ENCODE measurements at regions not wholly inside any gene's neighbourhood (a gene's known extent, or its start where the extent isn't known, plus 50 kb on each side); places are given as distances from the start of the nearest gene placed in this dataset.

- TF ChIP-seq POLR2AphosphoS5 (IDR thresholded peaks at IDR 0.05; ENCODE audit: low read depth, low read length) (no peak), CREB1 (IDR thresholded peaks at IDR 0.05) (no peak), CTCF (IDR thresholded peaks at IDR 0.05; ENCODE audit: control extremely low read depth in 1 of 3, insufficient read depth in 1 of 3, low read depth in 1 of 3, low read length in 3 of 3) (no peak), JUN (IDR thresholded peaks at IDR 0.05; ENCODE audit: low read depth, low read length) (no peak), JUND (IDR thresholded peaks at IDR 0.05; ENCODE audit: low read length) (no peak), CHD1 (IDR thresholded peaks at IDR 0.05; ENCODE audit: low read depth, low read length) (no peak), TAF1 (IDR thresholded peaks at IDR 0.05; ENCODE audit: low read depth, low read length) (no peak), CHD2 (IDR thresholded peaks at IDR 0.05; ENCODE audit: low read length) (no peak), BRCA1 (IDR thresholded peaks at IDR 0.05; ENCODE audit: low read depth, low read length) (no peak), TCF12 (IDR thresholded peaks at IDR 0.05; ENCODE audit: low read depth, low read length) (no peak), CEBPB (IDR thresholded peaks at IDR 0.05; ENCODE audit: low read depth, low read length) (no peak)
Observed at GRCh38 chr2:142478206-142478605, 347.4 kb upstream of the LRP1B start.

All from H1 (cell line).